IPS-18a (cell line): ENCODE measurements at regions not wholly inside any gene's neighbourhood (a gene's known extent, or its start where the extent isn't known, plus 50 kb on each side); places are given as distances from the start of the nearest gene placed in this dataset.

Experiments used
- H3K27ac ChIP-seq: one replicate; pipeline ENCODE4 v1.5.1; 2013; ENCODE audit warnings: low read length
- H3K27me3 ChIP-seq: one replicate; pipeline ENCODE4 v1.6.1; 2013; ENCODE audit warnings: mild to moderate bottlenecking, low read length; ENCODE audit not compliant: control insufficient read depth, insufficient read depth
- H3K36me3 ChIP-seq: one replicate; pipeline ENCODE4 v1.6.1; 2013; ENCODE audit warnings: low read depth, low read length; ENCODE audit not compliant: control insufficient read depth
- H3K4me1 ChIP-seq: one replicate; pipeline ENCODE4 v1.6.1; 2013; ENCODE audit warnings: low read depth, low read length; ENCODE audit not compliant: control insufficient read depth
- H3K4me3 ChIP-seq: one replicate; pipeline ENCODE4 v1.5.1; 2013; ENCODE audit warnings: low read length
- H3K9ac ChIP-seq: one replicate; pipeline ENCODE4 v1.6.1; 2013; ENCODE audit warnings: mild to moderate bottlenecking, low read length, moderate library complexity
- H3K9me3 ChIP-seq: one replicate; pipeline ENCODE4 v1.6.1; 2013; ENCODE audit warnings: low read depth, low read length; ENCODE audit not compliant: control insufficient read depth

DNA sequence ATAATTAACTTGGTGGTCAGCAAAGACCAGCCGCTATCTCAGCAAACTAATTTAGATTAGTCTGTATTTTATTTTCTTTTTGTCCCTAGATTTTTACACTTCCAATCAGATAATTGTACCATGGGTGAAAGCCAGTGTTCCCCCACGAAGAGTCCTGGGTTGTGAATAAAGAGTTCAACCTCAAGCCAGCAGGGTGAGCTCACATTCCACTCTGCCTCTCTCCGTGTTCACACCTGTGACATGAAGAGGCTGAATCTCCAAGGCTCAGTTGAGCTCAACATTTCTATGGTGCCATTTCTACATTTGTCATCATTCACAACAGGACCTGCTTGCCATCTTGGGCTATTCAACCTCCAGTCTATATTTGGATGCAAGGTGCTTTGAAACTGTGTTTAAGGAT is 771.5 kb downstream of the GALR1 start:
- Histone ChIP-seq H3K27ac (no peak overlapping the region), H3K4me1 (no peaks in the 10 kb centered on the region), H3K9me3 (no peaks in the 10 kb centered on the region), H3K9ac (no peak overlapping the region), H3K27me3 (no peaks in the 10 kb centered on the region), H3K4me3 (no peak overlapping the region), H3K36me3 (no peaks in the 10 kb centered on the region)

GRCh38 chr18:78031589-78031988 is 781.9 kb downstream of the GALR1 start:
- no peak overlapping the region for H3K4me3 ChIP-seq
- no peak overlapping the region for H3K9ac ChIP-seq

DNA sequence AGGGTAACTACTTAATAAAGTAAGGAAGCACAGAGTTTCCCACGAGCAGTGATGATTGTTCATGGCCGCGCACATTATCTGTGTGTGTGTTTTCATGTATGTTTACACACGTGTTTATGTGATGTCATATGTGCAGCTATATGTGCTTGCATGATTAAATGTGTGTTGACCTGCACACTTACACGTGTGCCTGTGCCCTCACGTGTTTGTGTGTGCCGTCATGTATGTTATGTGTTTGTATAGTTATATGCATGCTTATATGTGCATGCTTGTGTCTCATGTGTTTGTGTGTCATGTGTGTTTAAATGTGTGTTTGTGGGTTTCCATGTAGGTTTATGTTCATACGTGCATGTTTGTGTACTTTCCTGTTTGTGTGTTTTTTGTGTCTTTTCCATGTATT is 782.3 kb downstream of the GALR1 start:
- H3K9me3 ChIP-seq: no peaks in the 10 kb centered on the region
- H3K9ac ChIP-seq: no peak overlapping the region
- no peaks in the 10 kb centered on the region for H3K27me3 ChIP-seq
- H3K36me3 ChIP-seq: no peaks in the 10 kb centered on the region
- peaks cover 10% of the 10 kb centered on the region for H3K4me1 ChIP-seq
- H3K27ac ChIP-seq: no peak overlapping the region
- H3K4me3 ChIP-seq: no peak overlapping the region

More at GRCh38 chr18:78031589-78031988, 781.9 kb downstream of the GALR1 start:
- no peaks in the 10 kb centered on the region for H3K9me3 ChIP-seq
- H3K27me3 ChIP-seq: no peaks in the 10 kb centered on the region
- H3K36me3 ChIP-seq: no peaks in the 10 kb centered on the region
- H3K27ac ChIP-seq: no peak overlapping the region
- H3K4me1 ChIP-seq: peaks cover 10% of the 10 kb centered on the region

DNA sequence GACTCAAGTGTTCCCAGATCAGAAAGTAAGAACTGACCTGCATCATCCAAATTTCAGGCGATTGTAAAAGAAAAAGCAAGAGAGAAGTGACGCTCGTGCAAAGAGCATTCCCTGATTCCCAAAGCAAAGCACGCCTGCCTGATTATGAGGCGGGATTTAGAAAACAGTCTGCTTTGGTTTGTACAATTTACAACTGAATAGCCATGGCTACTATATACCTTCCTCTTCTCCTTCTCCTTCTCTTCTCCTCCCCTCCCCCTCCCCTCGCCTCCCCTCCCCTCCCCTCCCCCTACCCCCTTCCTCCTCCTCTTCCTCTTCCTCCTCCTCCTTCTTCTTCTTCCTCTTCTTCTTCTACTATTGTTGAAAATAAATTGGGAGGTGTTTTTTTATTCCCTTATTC is 782.9 kb downstream of the GALR1 start:
- Histone ChIP-seq H3K27me3 (no peaks in the 10 kb centered on the region), H3K9me3 (no peaks in the 10 kb centered on the region), H3K4me1 (peaks cover 10% of the 10 kb centered on the region), H3K4me3 (no peak overlapping the region), H3K36me3 (no peaks in the 10 kb centered on the region), H3K27ac (no peak overlapping the region), H3K9ac (no peak overlapping the region)

- Histone ChIP-seq H3K9ac (no peak overlapping the region), H3K27ac (no peak overlapping the region), H3K9me3 (no peaks in the 10 kb centered on the region), H3K4me3 (no peak overlapping the region), H3K36me3 (no peaks in the 10 kb centered on the region), H3K4me1 (peaks cover 10% of the 10 kb centered on the region), H3K27me3 (no peaks in the 10 kb centered on the region)
Measured at GRCh38 chr18:78034755-78035154, 785.1 kb downstream of the GALR1 start.

DNA sequence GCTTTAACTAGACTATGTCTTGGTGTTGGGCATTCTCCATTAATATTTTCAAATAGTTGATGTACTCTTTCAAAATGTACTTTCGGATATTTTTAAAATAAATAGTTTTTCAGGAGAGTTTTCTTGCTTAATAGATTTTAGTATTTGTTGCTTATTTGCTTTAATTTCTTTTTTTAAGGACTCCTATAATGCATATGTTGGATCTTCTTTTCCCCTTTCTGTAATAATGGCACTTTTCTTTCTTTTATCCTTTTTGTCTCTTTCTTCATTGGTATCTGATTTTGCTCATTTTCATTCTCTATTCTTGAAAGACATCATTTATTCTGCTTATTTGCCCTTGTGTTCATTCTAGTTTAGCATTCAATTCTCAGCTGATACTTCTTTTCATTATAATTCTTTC is 791.6 kb downstream of the GALR1 start:
- no peaks in the 10 kb centered on the region for H3K27me3 ChIP-seq
- H3K4me3 ChIP-seq: no peak overlapping the region
- no peak overlapping the region for H3K9ac ChIP-seq
- H3K4me1 ChIP-seq: no peaks in the 10 kb centered on the region
- H3K27ac ChIP-seq: no peak overlapping the region
- H3K9me3 ChIP-seq: peaks cover 6% of the 10 kb centered on the region
- H3K36me3 ChIP-seq: no peaks in the 10 kb centered on the region

DNA sequence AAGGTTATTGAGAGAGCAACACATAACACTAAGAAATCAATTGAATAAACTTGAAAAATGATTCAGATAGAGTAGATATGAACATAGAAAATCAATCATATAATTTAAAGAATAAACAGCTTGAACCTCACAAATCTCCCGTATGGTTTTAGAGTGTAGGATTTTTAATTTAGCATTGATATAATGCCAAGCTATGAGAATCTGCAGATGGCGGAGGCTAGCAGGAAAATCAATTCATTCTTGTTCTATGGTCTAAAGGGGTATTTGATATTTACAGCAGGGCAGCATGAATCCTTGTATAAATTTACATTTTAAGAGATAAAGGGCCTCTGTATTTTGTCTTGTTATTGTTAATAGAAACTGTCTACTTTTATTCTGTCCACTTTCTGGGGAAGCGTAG is 797.0 kb downstream of the GALR1 start:
- H3K9me3 ChIP-seq: no peaks in the 10 kb centered on the region
- no peaks in the 10 kb centered on the region for H3K27me3 ChIP-seq
- H3K36me3 ChIP-seq: no peaks in the 10 kb centered on the region
- no peak overlapping the region for H3K4me3 ChIP-seq
- H3K4me1 ChIP-seq: no peaks in the 10 kb centered on the region
- H3K27ac ChIP-seq: no peak overlapping the region
- no peak overlapping the region for H3K9ac ChIP-seq

- Histone ChIP-seq H3K9ac (no peak overlapping the region), H3K36me3 (no peaks in the 10 kb centered on the region), H3K27ac (no peak overlapping the region), H3K9me3 (no peaks in the 10 kb centered on the region), H3K27me3 (no peaks in the 10 kb centered on the region), H3K4me1 (no peaks in the 10 kb centered on the region), H3K4me3 (no peak overlapping the region)
Measured at GRCh38 chr18:78049281-78049680, 799.6 kb downstream of the GALR1 start.

DNA sequence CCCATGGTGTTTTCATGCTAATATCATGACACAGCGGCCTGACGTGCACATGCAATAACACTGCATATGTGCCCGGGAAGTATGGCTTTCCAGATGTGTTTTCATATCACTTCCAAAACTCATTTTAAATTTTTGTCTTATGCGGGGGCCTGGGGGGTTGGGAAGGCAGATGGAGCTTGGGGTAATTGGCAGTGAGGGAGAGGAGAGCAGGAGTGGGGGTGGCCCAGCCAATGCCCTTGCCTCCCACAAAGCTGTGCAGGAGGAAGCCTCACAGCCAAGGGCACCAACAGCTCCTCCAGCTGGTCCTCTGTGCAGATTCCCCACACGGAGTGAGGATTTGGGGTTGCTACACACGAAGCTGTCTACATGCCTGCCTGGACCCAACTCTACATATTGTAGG is 805.2 kb downstream of the GALR1 start:
- no peak overlapping the region for H3K4me3 ChIP-seq
- no peaks in the 10 kb centered on the region for H3K27me3 ChIP-seq
- H3K36me3 ChIP-seq: no peaks in the 10 kb centered on the region
- no peak overlapping the region for H3K27ac ChIP-seq
- no peak overlapping the region for H3K9ac ChIP-seq
- H3K9me3 ChIP-seq: no peaks in the 10 kb centered on the region
- H3K4me1 ChIP-seq: no peaks in the 10 kb centered on the region

- Histone ChIP-seq H3K27me3 (no peaks in the 10 kb centered on the region), H3K4me3 (no peak overlapping the region), H3K27ac (no peak overlapping the region), H3K9ac (no peak overlapping the region), H3K9me3 (no peaks in the 10 kb centered on the region), H3K4me1 (no peaks in the 10 kb centered on the region), H3K36me3 (no peaks in the 10 kb centered on the region)
Measured at GRCh38 chr18:78056011-78056410, 806.4 kb downstream of the GALR1 start.

DNA sequence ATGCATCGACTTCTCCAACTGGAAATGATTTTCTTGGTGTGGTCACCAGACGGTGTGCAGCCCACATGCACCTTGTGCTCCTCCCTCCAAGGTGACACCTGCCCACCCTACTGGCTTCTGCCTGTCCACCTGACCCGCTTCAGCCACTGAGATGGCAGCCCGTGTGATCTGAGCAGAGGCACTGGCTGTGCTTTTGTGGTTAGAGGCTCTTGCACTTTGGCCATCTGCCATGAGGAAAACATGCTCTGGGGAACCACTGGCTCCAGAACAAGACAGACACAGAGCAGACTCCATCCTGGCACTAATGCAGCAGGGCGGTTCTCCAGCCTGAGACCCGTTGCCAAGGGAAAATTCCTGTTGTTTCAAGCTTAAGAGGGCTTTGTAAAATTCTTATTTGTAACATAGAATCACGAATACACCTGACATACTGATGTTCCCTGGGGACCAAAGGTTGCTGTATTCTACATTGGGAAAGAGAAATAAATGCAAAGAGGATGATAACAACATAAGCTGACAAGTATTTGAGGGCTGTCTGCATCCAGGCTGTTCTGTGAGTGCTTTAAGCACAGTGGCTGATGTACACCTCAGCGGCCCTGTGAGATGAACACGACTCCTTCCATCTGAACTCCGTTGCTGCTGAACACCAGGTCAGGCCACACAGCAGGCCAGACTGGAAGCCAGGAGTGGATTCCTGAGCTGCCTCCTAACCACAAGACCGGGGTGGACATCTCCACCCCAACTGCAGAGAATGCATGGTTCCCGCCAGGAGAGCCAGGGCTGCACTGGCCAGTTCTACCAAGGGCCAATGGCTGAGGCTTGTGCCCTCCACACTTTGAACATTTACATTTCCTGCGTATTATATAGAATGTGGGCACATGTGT is 820.4 kb downstream of the GALR1 start:
- Histone ChIP-seq H3K27ac (no peak overlapping the region), H3K27me3 (no peaks in the 10 kb centered on the region), H3K9ac (no peak overlapping the region), H3K9me3 (no peaks in the 10 kb centered on the region), H3K36me3 (no peaks in the 10 kb centered on the region), H3K4me1 (peaks cover 17% of the 10 kb centered on the region), H3K4me3 (no peak overlapping the region)

GRCh38 chr18:78071166-78071710 is 821.6 kb downstream of the GALR1 start:
- H3K27ac ChIP-seq: no peak overlapping the region
- H3K9ac ChIP-seq: no peak overlapping the region
- H3K9me3 ChIP-seq: no peaks in the 10 kb centered on the region
- H3K4me3 ChIP-seq: no peak overlapping the region
- no peaks in the 10 kb centered on the region for H3K27me3 ChIP-seq
- H3K36me3 ChIP-seq: no peaks in the 10 kb centered on the region
- peaks cover 17% of the 10 kb centered on the region for H3K4me1 ChIP-seq
